Ascending aorta (tissue), 2 donors: ENCODE measurements at regions not wholly inside any gene's neighbourhood (a gene's known extent, or its start where the extent isn't known, plus 50 kb on each side); places are given as distances from the start of the nearest gene placed in this dataset.

Experiments used
- DNase-seq, 2 donors: peaks; one replicate each; pipeline ENCODE4 v3.0.0-alpha.2; 2019; ENCODE audit warnings: low spot score in 2 of 2
- H3K27ac ChIP-seq, 2 donors: fragments of 200-600 bp; sonication (generic); one replicate each; pipeline ENCODE4 v1.5.1; 2016 to 2017; ENCODE audit warnings: mild to moderate bottlenecking in 1 of 2
- H3K27me3 ChIP-seq: fragments of 200-600 bp; sonication (generic); one replicate; pipeline ENCODE4 v1.5.1; 2017
- H3K36me3 ChIP-seq, 2 donors: fragments of 200-600 bp; sonication (generic); one replicate each; pipeline ENCODE4 v1.5.1; 2016
- H3K4me1 ChIP-seq, 2 donors: fragments of 200-600 bp; sonication (generic); one replicate each; pipeline ENCODE4 v1.5.1; 2016 to 2017; ENCODE audit warnings: mild to moderate bottlenecking in 1 of 2
- H3K4me3 ChIP-seq, 2 donors: fragments of 200-600 bp; sonication (generic); one replicate each; pipeline ENCODE4 v1.5.1; 2016 to 2017; ENCODE audit warnings: mild to moderate bottlenecking in 1 of 2
- H3K9me3 ChIP-seq, 2 donors: fragments of 200-600 bp; sonication (generic); one replicate each; pipeline ENCODE4 v1.5.1; 2016
- intact Hi-C: fragments of 100-400 bp; cut with DNase I; formaldehyde crosslinking; loops from one replicate; pipeline ENCODE4 v1.15.1; 2023
- TF ChIP-seq, protein P1 (sequence below), 3 experiments: fragments of 200-600 bp in 2 of 3; fragments of 450-650 bp in 1 of 3; sonication (generic) in 2 of 3; IDR thresholded peaks; one replicate each; pipeline ENCODE4 v1.5.1; 2016 to 2019; ENCODE audit warnings: antibody characterized with exemption in 3 of 3, mild to moderate bottlenecking in 1 of 3, moderate library complexity in 1 of 3

DNA sequence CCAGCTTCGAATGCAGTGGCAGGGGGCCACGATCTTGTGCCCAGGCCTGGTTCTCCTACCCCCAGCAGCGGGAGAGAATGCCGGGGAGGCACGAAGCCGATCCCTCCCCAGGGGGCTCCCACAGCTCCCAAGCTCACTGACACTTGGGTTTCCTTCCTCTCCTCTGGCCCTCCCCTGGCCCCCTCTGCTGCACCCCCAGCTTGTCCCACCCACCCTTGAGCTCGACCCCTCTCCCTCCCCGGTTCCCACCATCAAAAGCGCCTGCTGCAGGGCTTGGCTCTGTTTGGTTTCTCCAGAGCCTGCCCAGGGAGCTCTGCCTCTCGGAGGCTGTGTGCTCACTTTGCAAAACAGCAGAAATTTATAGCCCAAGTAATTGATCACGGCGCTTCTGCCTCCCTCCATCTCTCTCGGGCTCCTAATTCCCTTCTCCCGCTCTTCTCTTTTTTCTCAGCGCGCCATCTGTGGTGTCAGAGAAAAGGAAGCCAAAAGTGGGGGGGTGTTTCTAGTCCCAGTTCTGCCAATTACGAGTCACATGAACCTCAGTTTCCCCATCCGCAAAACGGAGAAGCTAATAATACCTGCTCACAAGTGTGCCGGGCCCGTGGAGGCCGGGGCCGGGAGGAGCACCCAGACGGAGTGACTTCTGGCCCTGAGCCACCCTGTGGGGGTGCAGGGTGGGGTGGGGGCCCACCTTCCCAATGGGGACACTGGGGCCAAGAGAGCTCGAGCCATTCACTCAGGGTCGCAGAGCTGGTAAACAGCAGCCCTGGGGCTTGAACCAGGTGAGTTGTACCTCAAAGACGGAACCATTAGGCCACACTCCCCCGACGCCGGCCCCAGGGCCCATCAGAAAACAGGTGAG is 141.2 kb upstream of the IER5L start:
- Histone ChIP-seq H3K4me3 (no peak overlapping the region), H3K27ac (peak overlapping the region; percentile 92 to 94), H3K27me3 (no peaks in the 10 kb centered on the region), H3K36me3 (no peaks in the 10 kb centered on the region), H3K4me1 (peaks cover 30 to 77% of the 10 kb centered on the region in 2 donors), H3K9me3 (no peaks in the 10 kb centered on the region)
- DNase-seq, result peak in 1 of 2 donors; percentile 58
- TF ChIP-seq, protein P1, sequence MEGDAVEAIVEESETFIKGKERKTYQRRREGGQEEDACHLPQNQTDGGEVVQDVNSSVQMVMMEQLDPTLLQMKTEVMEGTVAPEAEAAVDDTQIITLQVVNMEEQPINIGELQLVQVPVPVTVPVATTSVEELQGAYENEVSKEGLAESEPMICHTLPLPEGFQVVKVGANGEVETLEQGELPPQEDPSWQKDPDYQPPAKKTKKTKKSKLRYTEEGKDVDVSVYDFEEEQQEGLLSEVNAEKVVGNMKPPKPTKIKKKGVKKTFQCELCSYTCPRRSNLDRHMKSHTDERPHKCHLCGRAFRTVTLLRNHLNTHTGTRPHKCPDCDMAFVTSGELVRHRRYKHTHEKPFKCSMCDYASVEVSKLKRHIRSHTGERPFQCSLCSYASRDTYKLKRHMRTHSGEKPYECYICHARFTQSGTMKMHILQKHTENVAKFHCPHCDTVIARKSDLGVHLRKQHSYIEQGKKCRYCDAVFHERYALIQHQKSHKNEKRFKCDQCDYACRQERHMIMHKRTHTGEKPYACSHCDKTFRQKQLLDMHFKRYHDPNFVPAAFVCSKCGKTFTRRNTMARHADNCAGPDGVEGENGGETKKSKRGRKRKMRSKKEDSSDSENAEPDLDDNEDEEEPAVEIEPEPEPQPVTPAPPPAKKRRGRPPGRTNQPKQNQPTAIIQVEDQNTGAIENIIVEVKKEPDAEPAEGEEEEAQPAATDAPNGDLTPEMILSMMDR (IDR thresholded peaks at IDR 0.05), result no peak
- intact Hi-C loops, result loop anchor here (5.0 kb wide), 4 partner anchors 67 to 288 kb away; partner anchors contain the start of gene IER5L

GRCh38 chr9:129318121-129319075 is 140.3 kb upstream of the IER5L start:
- no peaks in the 10 kb centered on the region for H3K27me3 ChIP-seq
- peak overlapping the region; percentile 92 to 94 for H3K27ac ChIP-seq
- H3K9me3 ChIP-seq, result no peaks in the 10 kb centered on the region
- TF ChIP-seq, protein P1 (IDR thresholded peaks at IDR 0.05), result no peak
- H3K4me3 ChIP-seq, result no peak overlapping the region
- no peaks in the 10 kb centered on the region for H3K36me3 ChIP-seq
- peaks cover 30 to 74% of the 10 kb centered on the region in 2 donors for H3K4me1 ChIP-seq
- no peak for DNase-seq
- intact Hi-C loops, result loop anchor here (5.0 kb wide), 4 partner anchors 66 to 289 kb away; partner anchors contain the start of gene IER5L

DNA sequence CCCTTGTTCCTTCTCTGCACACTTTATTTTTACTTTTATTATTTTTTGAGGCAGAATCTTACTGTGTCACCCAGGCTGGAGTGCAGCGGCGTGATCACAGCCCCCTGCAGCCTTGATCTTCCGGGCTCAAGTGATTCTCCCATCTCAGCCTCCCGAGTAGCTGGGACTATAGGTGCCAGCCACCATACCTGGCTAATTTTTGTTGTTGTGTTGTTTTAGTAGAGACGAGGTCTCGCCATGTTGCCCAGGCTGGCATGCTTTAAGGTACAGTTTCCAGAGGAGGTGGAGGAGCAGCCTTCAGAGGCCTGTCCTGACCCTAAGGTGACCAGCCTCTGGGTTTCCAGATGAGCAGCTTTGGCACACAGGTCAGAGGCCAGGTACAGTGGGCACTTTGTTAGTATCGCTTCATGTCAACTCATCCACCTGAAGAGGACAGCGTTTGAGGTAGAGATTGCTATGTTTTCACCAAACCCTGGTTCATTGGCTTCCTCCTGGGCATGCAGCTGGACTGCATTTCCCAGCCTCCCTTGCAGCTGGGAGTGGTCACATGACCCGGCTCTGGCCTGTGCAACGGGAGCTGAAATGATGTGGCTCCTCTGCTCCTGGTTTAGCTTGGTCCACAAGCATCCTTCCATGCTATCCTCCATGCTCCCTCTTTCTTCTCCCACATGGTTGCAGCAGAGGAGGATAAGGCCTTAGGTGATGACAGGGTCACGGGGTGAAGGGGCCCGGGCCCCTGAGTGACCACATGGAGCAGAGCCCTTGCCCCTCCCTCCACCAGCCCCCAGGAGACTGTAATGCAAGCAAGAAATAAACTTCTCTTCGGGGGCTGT is 139.3 kb upstream of the IER5L start:
- DNase-seq, result no peak
- intact Hi-C loops, result loop anchor here (5.0 kb wide), 4 partner anchors 65 to 290 kb away; partner anchors contain the start of gene IER5L
- Histone ChIP-seq H3K27ac (peak overlapping the region; percentile 92 to 94), H3K4me1 (peaks cover 30 to 72% of the 10 kb centered on the region in 2 donors), H3K27me3 (no peaks in the 10 kb centered on the region), H3K9me3 (no peaks in the 10 kb centered on the region), H3K4me3 (no peak overlapping the region), H3K36me3 (no peaks in the 10 kb centered on the region)
- TF ChIP-seq, protein P1 (IDR thresholded peaks at IDR 0.05), result no peak

GRCh38 chr9:129316281-129317030 is 138.4 kb upstream of the IER5L start:
- H3K27me3 ChIP-seq, result no peaks in the 10 kb centered on the region
- intact Hi-C loops, result loop anchor here (5.0 kb wide), 4 partner anchors 64 to 291 kb away; partner anchors contain the start of gene IER5L
- no peak for DNase-seq
- no peak overlapping the region for H3K4me3 ChIP-seq
- H3K27ac ChIP-seq, result peak overlapping the region; percentile 77 to 92
- H3K4me1 ChIP-seq, result peaks cover 27 to 64% of the 10 kb centered on the region in 2 donors
- H3K36me3 ChIP-seq, result no peaks in the 10 kb centered on the region
- TF ChIP-seq, protein P1 (IDR thresholded peaks at IDR 0.05), result no peak
- no peaks in the 10 kb centered on the region for H3K9me3 ChIP-seq
